ENCODE measurements at regions not wholly inside any gene's neighbourhood (a gene's known extent, or its start where the extent isn't known, plus 50 kb on each side); places are given as distances from the start of the nearest gene placed in this dataset.

GRCh38 chr12:84807249-84807648 lies 105.3 kb downstream of the SLC6A15 start:
- peaks cover 10% of the 10 kb centered on the region for H3K4me1 Mint-ChIP-seq (ENCODE audit: insufficient read depth, unreplicated experiment)
- no peak overlapping the region for H3K4me3 Mint-ChIP-seq (ENCODE audit: unreplicated experiment)
- POLR2A ChIA-PET: no interaction called here
- no peak overlapping the region for H3K27ac Mint-ChIP-seq (ENCODE audit: low read depth, unreplicated experiment)
- no TSS peak for BruUV-seq (replicated peaks)
- H3K27me3 Mint-ChIP-seq (ENCODE audit: insufficient read depth, unreplicated experiment): no peaks in the 10 kb centered on the region
- peak; percentile 13 for DNase-seq (ENCODE audit: unreplicated experiment)
- intact Hi-C loops (cut with micrococcal nuclease): no loop called here
- no peaks in the 10 kb centered on the region for H3K9me3 Mint-ChIP-seq (ENCODE audit: unreplicated experiment)
- CTCF ChIA-PET: no interaction called here
- no peaks in the 10 kb centered on the region for H3K36me3 Mint-ChIP-seq (ENCODE audit: insufficient read depth, unreplicated experiment)
- TF ChIP-seq, protein P1, sequence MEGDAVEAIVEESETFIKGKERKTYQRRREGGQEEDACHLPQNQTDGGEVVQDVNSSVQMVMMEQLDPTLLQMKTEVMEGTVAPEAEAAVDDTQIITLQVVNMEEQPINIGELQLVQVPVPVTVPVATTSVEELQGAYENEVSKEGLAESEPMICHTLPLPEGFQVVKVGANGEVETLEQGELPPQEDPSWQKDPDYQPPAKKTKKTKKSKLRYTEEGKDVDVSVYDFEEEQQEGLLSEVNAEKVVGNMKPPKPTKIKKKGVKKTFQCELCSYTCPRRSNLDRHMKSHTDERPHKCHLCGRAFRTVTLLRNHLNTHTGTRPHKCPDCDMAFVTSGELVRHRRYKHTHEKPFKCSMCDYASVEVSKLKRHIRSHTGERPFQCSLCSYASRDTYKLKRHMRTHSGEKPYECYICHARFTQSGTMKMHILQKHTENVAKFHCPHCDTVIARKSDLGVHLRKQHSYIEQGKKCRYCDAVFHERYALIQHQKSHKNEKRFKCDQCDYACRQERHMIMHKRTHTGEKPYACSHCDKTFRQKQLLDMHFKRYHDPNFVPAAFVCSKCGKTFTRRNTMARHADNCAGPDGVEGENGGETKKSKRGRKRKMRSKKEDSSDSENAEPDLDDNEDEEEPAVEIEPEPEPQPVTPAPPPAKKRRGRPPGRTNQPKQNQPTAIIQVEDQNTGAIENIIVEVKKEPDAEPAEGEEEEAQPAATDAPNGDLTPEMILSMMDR (IDR thresholded peaks at IDR 0.05; ENCODE audit: unreplicated experiment): no peak

DNA sequence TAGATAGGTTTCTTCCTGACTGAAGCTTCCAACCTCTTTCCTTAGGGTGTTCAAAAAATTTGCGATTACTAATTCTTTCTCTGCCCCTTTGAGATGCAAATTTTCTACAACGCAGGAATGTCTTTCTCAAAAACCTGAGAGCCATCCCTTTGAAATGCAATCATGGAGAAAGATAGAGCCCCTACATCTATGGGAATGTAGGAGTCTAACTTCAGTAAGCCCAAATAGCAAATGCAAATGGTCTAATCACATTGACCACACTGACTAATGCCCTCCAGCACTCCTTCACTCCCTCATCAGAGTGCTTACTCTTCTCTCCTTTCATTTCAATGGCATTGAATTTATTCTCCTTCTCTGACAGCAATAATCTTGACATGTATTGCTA lies 107.1 kb downstream of the SLC6A15 start:
- POLR2A ChIA-PET: no interaction called here
- no peaks in the 10 kb centered on the region for H3K27me3 Mint-ChIP-seq (ENCODE audit: insufficient read depth, unreplicated experiment)

DNA sequence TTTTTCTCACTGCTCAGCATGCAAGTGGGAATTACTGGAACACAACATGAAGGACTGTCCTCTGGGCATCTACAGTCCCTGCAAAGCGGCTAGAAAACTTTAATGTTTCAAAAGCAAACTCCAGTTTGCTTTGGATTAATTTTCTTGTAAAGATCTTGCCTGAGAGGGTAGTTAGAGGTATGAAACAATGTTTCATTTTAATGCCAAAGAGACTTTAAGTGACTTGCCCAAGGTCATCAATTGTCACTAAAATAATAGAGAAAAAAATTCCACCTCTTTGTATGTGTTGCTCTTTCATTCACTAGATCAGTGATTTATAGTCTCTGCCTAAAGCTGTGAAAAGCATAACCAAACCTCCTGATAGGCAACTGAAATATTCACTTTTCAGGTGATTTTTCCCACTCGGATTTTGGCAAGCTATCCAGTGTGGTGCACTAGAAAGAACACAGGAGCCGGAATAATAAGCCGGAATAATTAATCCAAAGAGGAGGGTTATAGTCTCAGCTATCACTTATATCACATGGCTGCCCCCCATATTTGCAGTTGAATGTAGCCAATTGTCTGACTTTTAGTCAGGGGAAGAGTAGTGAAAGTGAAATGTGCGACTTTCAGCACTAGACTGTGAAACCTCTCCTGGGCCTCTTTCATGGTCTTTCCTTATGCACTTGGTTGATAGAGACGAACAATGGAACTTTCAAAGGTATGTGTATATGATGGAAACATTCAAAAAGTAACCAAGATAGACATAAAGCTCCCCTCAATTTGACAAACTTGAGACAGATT lies 107.7 kb downstream of the SLC6A15 start:
- intact Hi-C loops (cut with micrococcal nuclease): no loop called here
- no TSS peak for BruUV-seq (replicated peaks)
- H3K27ac Mint-ChIP-seq (ENCODE audit: low read depth, unreplicated experiment): no peak overlapping the region
- TF ChIP-seq, protein P1 (IDR thresholded peaks at IDR 0.05; ENCODE audit: unreplicated experiment): no peak
- no peak for DNase-seq (ENCODE audit: unreplicated experiment)
- H3K27me3 Mint-ChIP-seq (ENCODE audit: insufficient read depth, unreplicated experiment): no peaks in the 10 kb centered on the region
- CTCF ChIA-PET: no interaction called here
- POLR2A ChIA-PET: no interaction called here
- H3K4me1 Mint-ChIP-seq (ENCODE audit: insufficient read depth, unreplicated experiment): peaks cover 10% of the 10 kb centered on the region
- no peak overlapping the region for H3K4me3 Mint-ChIP-seq (ENCODE audit: unreplicated experiment)
- H3K9me3 Mint-ChIP-seq (ENCODE audit: unreplicated experiment): no peaks in the 10 kb centered on the region
- no peaks in the 10 kb centered on the region for H3K36me3 Mint-ChIP-seq (ENCODE audit: insufficient read depth, unreplicated experiment)

More for the DNA sequence above, 107.1 kb downstream of the SLC6A15 start:
- Mint-ChIP-seq H3K9me3 (ENCODE audit: unreplicated experiment) (no peaks in the 10 kb centered on the region), H3K4me3 (ENCODE audit: unreplicated experiment) (no peak overlapping the region), H3K4me1 (ENCODE audit: insufficient read depth, unreplicated experiment) (peaks cover 10% of the 10 kb centered on the region), H3K27ac (ENCODE audit: low read depth, unreplicated experiment) (no peak overlapping the region), H3K36me3 (ENCODE audit: insufficient read depth, unreplicated experiment) (no peaks in the 10 kb centered on the region)
- intact Hi-C loops (cut with micrococcal nuclease): no loop called here
- TF ChIP-seq, protein P1 (IDR thresholded peaks at IDR 0.05; ENCODE audit: unreplicated experiment): no peak
- CTCF ChIA-PET: no interaction called here
- DNase-seq (ENCODE audit: unreplicated experiment): no peak
- BruUV-seq (replicated peaks): no TSS peak

DNA sequence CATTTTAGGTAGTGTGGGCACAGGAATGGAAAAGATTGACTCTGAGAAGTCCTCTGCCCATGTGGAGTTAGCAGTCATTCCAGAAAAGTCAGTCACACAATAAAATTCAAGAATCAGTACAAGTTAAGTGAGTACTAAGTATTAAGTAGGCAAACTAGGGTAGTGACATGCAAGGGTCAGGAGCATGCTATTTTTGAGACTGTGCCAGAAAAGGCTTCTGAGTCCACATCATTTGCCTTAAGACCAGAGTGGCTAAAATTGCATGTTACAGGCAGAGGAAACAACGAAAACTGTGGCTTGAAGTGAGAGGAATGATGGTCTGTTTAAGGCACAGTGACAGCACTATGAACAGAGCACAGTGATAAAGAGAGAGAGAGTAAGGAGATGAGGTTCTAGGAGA lies 108.9 kb downstream of the SLC6A15 start:
- POLR2A ChIA-PET: no interaction called here
- DNase-seq (ENCODE audit: unreplicated experiment): no peak
- Mint-ChIP-seq H3K27me3 (ENCODE audit: insufficient read depth, unreplicated experiment) (no peaks in the 10 kb centered on the region), H3K4me1 (ENCODE audit: insufficient read depth, unreplicated experiment) (peaks cover 10% of the 10 kb centered on the region), H3K27ac (ENCODE audit: low read depth, unreplicated experiment) (no peak overlapping the region), H3K4me3 (ENCODE audit: unreplicated experiment) (no peak overlapping the region), H3K36me3 (ENCODE audit: insufficient read depth, unreplicated experiment) (no peaks in the 10 kb centered on the region), H3K9me3 (ENCODE audit: unreplicated experiment) (no peaks in the 10 kb centered on the region)
- TF ChIP-seq, protein P1 (IDR thresholded peaks at IDR 0.05; ENCODE audit: unreplicated experiment): no peak
- CTCF ChIA-PET: no interaction called here
- no TSS peak for BruUV-seq (replicated peaks)
- intact Hi-C loops (cut with micrococcal nuclease): no loop called here

All from MCF 10A (cell line).